ENCODE measurements at regions not wholly inside any gene's neighbourhood (a gene's known extent, or its start where the extent isn't known, plus 50 kb on each side); places are given as distances from the start of the nearest gene placed in this dataset.

GRCh38 chr11:135009125-135009524 lies 597.1 kb upstream of the B3GAT1 start:
- no peaks in the 10 kb centered on the region for H3K27me3 Mint-ChIP-seq
- no peak for DNase-seq
- CTCF ChIA-PET = no interaction called here

GRCh38 chr11:135008412-135008811 lies 596.4 kb upstream of the B3GAT1 start:
- peaks cover 0 to 4% (median 0%) of the 10 kb centered on the region in 3 donors for H3K9me3 ChIP-seq (ENCODE audit: control extremely low read depth in 1 of 3, control insufficient read depth in 2 of 3, insufficient read depth in 1 of 3, low read length in 2 of 3)
- H3K9ac ChIP-seq (ENCODE audit: low read length) = no peak overlapping the region
- H3K27ac Mint-ChIP-seq = no peak overlapping the region
- no peaks in the 10 kb centered on the region for H3K36me3 ChIP-seq (replicated peaks in 1 of 2; ENCODE audit: control extremely low read depth in 1 of 2, control insufficient read depth in 1 of 2, extremely low read depth in 1 of 2, insufficient read depth in 2 of 2, low read length in 1 of 2)
- DNase-seq (no peak), ATAC-seq (ENCODE audit: low read depth) (no peak)
- no peak overlapping the region for H2AFZ ChIP-seq (ENCODE audit: insufficient read depth, low read depth, low read length, poor library complexity, severe bottlenecking)
- H3K4me1 ChIP-seq (ENCODE audit: control insufficient read depth in 2 of 2, insufficient read depth in 2 of 2, low read length in 2 of 2) = no peaks in the 10 kb centered on the region
- no peaks in the 10 kb centered on the region for H3K4me1 Mint-ChIP-seq
- H3K27me3 Mint-ChIP-seq = no peaks in the 10 kb centered on the region
- H3K27me3 ChIP-seq (replicated peaks in 1 of 4; ENCODE audit: control extremely low read depth in 1 of 4, control insufficient read depth in 3 of 4, insufficient read depth in 4 of 4, low read length in 3 of 4) = no peaks in the 10 kb centered on the region
- peaks cover 5% of the 10 kb centered on the region for H3K9me3 Mint-ChIP-seq (ENCODE audit: insufficient read depth)
- H4K20me1 ChIP-seq (ENCODE audit: control insufficient read depth, insufficient read depth, low read length, poor library complexity, severe bottlenecking) = no peaks in the 10 kb centered on the region
- intact Hi-C loops (cut with micrococcal nuclease) = no loop called here
- POLR2A ChIA-PET = no interaction called here
- TF ChIP-seq EZH2 (IDR thresholded peaks at IDR 0.05; ENCODE audit: borderline replicate concordance, insufficient read depth, low read depth, low read length, poor library complexity, severe bottlenecking) (no peak), CTCF (IDR thresholded peaks at IDR 0.05) (no peak)
- H3K27ac ChIP-seq (ENCODE audit: low read length in 2 of 2) = no peak overlapping the region
- H3K4me3 Mint-ChIP-seq = no peak overlapping the region
- no CpG with 5 or more reads among the region's 4 CpGs for WGBS (ENCODE audit: insufficient coverage)
- no peaks in the 10 kb centered on the region for H3K79me2 ChIP-seq (ENCODE audit: control insufficient read depth, insufficient read depth, low read length)
- CTCF ChIA-PET = no interaction called here
- H3K4me2 ChIP-seq (replicated peaks; ENCODE audit: low read depth, low read length, poor library complexity, severe bottlenecking) = no peak overlapping the region
- H3K4me3 ChIP-seq (ENCODE audit: control extremely low read depth in 1 of 5, extremely low read depth in 1 of 5, insufficient read depth in 1 of 5, low read depth in 2 of 5, low read length in 4 of 5) = no peak overlapping the region

More at GRCh38 chr11:135009125-135009524, 597.1 kb upstream of the B3GAT1 start:
- 89% methylated on average over 5 of the region's 6 CpGs for WGBS (ENCODE audit: insufficient coverage)
- TF ChIP-seq EZH2 (IDR thresholded peaks at IDR 0.05; ENCODE audit: borderline replicate concordance, insufficient read depth, low read depth, low read length, poor library complexity, severe bottlenecking) (no peak), CTCF (IDR thresholded peaks at IDR 0.05) (no peak)
- Histone ChIP-seq H3K4me2 (replicated peaks; ENCODE audit: low read depth, low read length, poor library complexity, severe bottlenecking) (no peak overlapping the region), H3K9ac (ENCODE audit: low read length) (no peak overlapping the region), H3K27me3 (replicated peaks in 1 of 4; ENCODE audit: control extremely low read depth in 1 of 4, control insufficient read depth in 3 of 4, insufficient read depth in 4 of 4, low read length in 3 of 4) (no peaks in the 10 kb centered on the region), H3K79me2 (ENCODE audit: control insufficient read depth, insufficient read depth, low read length) (no peaks in the 10 kb centered on the region), H3K36me3 (replicated peaks in 1 of 2; ENCODE audit: control extremely low read depth in 1 of 2, control insufficient read depth in 1 of 2, extremely low read depth in 1 of 2, insufficient read depth in 2 of 2, low read length in 1 of 2) (no peaks in the 10 kb centered on the region), H4K20me1 (ENCODE audit: control insufficient read depth, insufficient read depth, low read length, poor library complexity, severe bottlenecking) (no peaks in the 10 kb centered on the region), H3K9me3 (ENCODE audit: control extremely low read depth in 1 of 3, control insufficient read depth in 2 of 3, insufficient read depth in 1 of 3, low read length in 2 of 3) (peaks cover 0 to 4% (median 0%) of the 10 kb centered on the region in 3 donors), H3K27ac (ENCODE audit: low read length in 2 of 2) (no peak overlapping the region), H3K4me3 (ENCODE audit: control extremely low read depth in 1 of 5, extremely low read depth in 1 of 5, insufficient read depth in 1 of 5, low read depth in 2 of 5, low read length in 4 of 5) (no peak overlapping the region), H3K4me1 (ENCODE audit: control insufficient read depth in 2 of 2, insufficient read depth in 2 of 2, low read length in 2 of 2) (no peaks in the 10 kb centered on the region), H2AFZ (ENCODE audit: insufficient read depth, low read depth, low read length, poor library complexity, severe bottlenecking) (no peak overlapping the region)
- intact Hi-C loops (cut with micrococcal nuclease) = no loop called here
- Mint-ChIP-seq H3K4me1 (no peaks in the 10 kb centered on the region), H3K27ac (no peak overlapping the region), H3K4me3 (no peak overlapping the region), H3K9me3 (ENCODE audit: insufficient read depth) (peaks cover 5% of the 10 kb centered on the region)
- no peak for ATAC-seq (ENCODE audit: low read depth)
- POLR2A ChIA-PET = no interaction called here
